ENCODE measurements at regions not wholly inside any gene's neighbourhood (a gene's known extent, or its start where the extent isn't known, plus 50 kb on each side); places are given as distances from the start of the nearest gene placed in this dataset.

DNA sequence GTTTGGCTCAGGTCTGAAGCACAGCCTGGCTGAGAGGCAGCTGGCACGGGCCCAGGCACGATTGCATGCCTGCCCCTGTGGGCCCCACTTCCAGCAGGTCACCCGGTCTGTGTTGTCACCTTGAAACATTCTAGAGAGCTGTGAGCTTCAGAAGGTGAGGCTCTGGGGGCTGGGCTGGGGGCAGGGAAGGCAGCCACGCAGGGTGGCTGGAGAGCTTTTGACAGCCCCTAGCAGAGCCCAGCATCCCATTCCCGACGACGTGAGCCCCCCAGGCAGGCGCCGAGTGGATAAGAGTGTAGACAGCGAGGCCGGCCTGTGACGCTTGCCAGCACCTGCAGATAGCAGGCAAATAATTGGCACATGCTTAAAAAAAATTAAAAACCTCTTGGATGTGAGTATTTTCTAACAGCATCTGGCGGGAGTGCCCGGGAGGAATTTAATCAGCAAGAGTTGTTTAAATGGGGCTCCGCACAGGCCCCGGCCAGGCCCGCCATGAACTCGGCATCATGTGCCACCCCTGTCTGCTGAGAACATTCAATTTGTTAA, 212.0 kb upstream of the TBX20 start:
- Histone ChIP-seq H3K36me3 (ENCODE audit: insufficient read depth, low read length, poor library complexity, severe bottlenecking) (no peaks in the 10 kb centered on the region), H3K4me3 (ENCODE audit: low read depth, low read length, poor library complexity, severe bottlenecking) (no peak overlapping the region), H3K27ac (ENCODE audit: low read depth, low read length, poor library complexity, severe bottlenecking) (no peak overlapping the region), H3K27me3 (replicated peaks; ENCODE audit: insufficient read depth, low read depth, low read length, poor library complexity) (no peaks in the 10 kb centered on the region), H3K9me3 (ENCODE audit: low read depth, low read length, poor library complexity, severe bottlenecking) (no peaks in the 10 kb centered on the region), H3K4me1 (ENCODE audit: insufficient read depth, low read length, poor library complexity, severe bottlenecking) (no peaks in the 10 kb centered on the region)
- DNase-seq (ENCODE audit: low spot score) = no peak
- no TSS peak for BruUV-seq (replicated peaks)
- POLR2A ChIA-PET (ENCODE audit: low non-redundant PET) = no interaction called here
- intact Hi-C loops (cut with micrococcal nuclease; ENCODE audit: unreplicated experiment) = no loop called here
- CTCF ChIA-PET = no interaction called here
- no peak for TF ChIP-seq EZH2 (IDR thresholded peaks at IDR 0.05; ENCODE audit: borderline replicate concordance, low read depth, low read length, poor library complexity, severe bottlenecking)
- TF ChIP-seq, protein P1, sequence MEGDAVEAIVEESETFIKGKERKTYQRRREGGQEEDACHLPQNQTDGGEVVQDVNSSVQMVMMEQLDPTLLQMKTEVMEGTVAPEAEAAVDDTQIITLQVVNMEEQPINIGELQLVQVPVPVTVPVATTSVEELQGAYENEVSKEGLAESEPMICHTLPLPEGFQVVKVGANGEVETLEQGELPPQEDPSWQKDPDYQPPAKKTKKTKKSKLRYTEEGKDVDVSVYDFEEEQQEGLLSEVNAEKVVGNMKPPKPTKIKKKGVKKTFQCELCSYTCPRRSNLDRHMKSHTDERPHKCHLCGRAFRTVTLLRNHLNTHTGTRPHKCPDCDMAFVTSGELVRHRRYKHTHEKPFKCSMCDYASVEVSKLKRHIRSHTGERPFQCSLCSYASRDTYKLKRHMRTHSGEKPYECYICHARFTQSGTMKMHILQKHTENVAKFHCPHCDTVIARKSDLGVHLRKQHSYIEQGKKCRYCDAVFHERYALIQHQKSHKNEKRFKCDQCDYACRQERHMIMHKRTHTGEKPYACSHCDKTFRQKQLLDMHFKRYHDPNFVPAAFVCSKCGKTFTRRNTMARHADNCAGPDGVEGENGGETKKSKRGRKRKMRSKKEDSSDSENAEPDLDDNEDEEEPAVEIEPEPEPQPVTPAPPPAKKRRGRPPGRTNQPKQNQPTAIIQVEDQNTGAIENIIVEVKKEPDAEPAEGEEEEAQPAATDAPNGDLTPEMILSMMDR (conservative IDR thresholded peaks at IDR 0.05; ENCODE audit: low read depth, low read length) = no peak

DNA sequence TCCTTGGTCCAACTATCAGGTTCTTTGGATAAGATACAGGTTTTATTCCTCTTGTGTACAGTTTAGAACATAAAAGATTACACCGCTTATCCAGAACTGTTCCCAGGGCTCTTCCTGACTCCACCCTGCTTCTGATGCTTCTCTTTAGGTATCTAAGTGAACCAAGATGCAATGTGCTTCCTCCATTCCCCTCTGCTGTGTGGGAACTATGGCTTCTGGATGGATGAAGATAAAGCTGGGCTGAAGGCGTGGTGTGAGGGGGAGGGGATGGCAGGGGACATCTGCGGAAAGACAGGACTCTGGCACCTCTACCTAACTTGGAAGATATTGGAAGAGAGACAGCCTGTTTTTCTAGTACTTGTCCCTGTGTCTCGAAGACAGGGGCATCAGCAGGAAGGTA, 209.9 kb upstream of the TBX20 start:
- intact Hi-C loops (cut with micrococcal nuclease; ENCODE audit: unreplicated experiment) = no loop called here
- CTCF ChIA-PET = no interaction called here
- no TSS peak for BruUV-seq (replicated peaks)
- H3K27me3 ChIP-seq (replicated peaks; ENCODE audit: insufficient read depth, low read depth, low read length, poor library complexity) = no peaks in the 10 kb centered on the region
- TF ChIP-seq, protein P1 (conservative IDR thresholded peaks at IDR 0.05; ENCODE audit: low read depth, low read length) = no peak
- no peak overlapping the region for H3K27ac ChIP-seq (ENCODE audit: low read depth, low read length, poor library complexity, severe bottlenecking)
- H3K4me3 ChIP-seq (ENCODE audit: low read depth, low read length, poor library complexity, severe bottlenecking) = no peak overlapping the region
- H3K36me3 ChIP-seq (ENCODE audit: insufficient read depth, low read length, poor library complexity, severe bottlenecking) = no peaks in the 10 kb centered on the region
- no peaks in the 10 kb centered on the region for H3K9me3 ChIP-seq (ENCODE audit: low read depth, low read length, poor library complexity, severe bottlenecking)
- POLR2A ChIA-PET (ENCODE audit: low non-redundant PET) = no interaction called here
- DNase-seq (ENCODE audit: low spot score) = no peak
- H3K4me1 ChIP-seq (ENCODE audit: insufficient read depth, low read length, poor library complexity, severe bottlenecking) = no peaks in the 10 kb centered on the region

DNA sequence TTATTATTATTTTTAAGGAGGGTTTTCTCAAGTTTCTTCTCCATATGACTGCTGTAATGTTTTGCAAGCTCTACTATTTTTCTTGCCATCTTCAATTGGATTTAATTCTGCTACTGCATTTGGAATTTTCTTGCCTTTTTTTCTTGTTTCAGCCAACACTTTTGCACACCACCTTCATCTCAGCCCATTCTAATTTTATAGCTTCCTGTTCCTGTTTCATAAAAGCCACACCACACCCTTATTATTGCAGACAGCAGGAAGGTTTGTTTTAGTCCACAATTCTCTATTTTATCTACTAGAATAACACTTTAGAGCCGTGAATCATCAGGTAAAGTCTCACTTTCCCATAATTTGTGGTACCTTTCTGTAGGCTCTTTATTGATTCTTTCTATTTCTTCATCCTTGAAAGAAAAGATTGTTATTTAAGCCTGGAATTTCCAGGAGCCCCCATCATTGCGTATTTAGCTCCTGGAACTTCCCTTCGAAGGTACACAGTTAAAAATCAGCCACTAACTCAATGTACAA, 209.3 kb upstream of the TBX20 start:
- Histone ChIP-seq H3K27ac (ENCODE audit: low read depth, low read length, poor library complexity, severe bottlenecking) (no peak overlapping the region), H3K4me1 (ENCODE audit: insufficient read depth, low read length, poor library complexity, severe bottlenecking) (no peaks in the 10 kb centered on the region), H3K36me3 (ENCODE audit: insufficient read depth, low read length, poor library complexity, severe bottlenecking) (no peaks in the 10 kb centered on the region), H3K27me3 (replicated peaks; ENCODE audit: insufficient read depth, low read depth, low read length, poor library complexity) (no peaks in the 10 kb centered on the region), H3K9me3 (ENCODE audit: low read depth, low read length, poor library complexity, severe bottlenecking) (no peaks in the 10 kb centered on the region), H3K4me3 (ENCODE audit: low read depth, low read length, poor library complexity, severe bottlenecking) (no peak overlapping the region)
- CTCF ChIA-PET = no interaction called here
- no peak for DNase-seq (ENCODE audit: low spot score)
- no peak for TF ChIP-seq EZH2 (IDR thresholded peaks at IDR 0.05; ENCODE audit: borderline replicate concordance, low read depth, low read length, poor library complexity, severe bottlenecking)
- TF ChIP-seq, protein P1 (conservative IDR thresholded peaks at IDR 0.05; ENCODE audit: low read depth, low read length) = no peak
- POLR2A ChIA-PET (ENCODE audit: low non-redundant PET) = no interaction called here
- BruUV-seq (replicated peaks) = no TSS peak
- intact Hi-C loops (cut with micrococcal nuclease; ENCODE audit: unreplicated experiment) = no loop called here
